IMR-90 (cell line): ENCODE measurements at regions not wholly inside any gene's neighbourhood (a gene's known extent, or its start where the extent isn't known, plus 50 kb on each side); places are given as distances from the start of the nearest gene placed in this dataset.

Source experiments
- ATAC-seq: fragments of 200-7000 bp; cut with Tn5 transposase; 2 replicates; pipeline ENCODE4 v1.9.1; 2020; ENCODE audit warnings: low read depth, mild to moderate bottlenecking, moderate library complexity
- BruUV-seq: library from RNA; stranded (reverse); fragments of 400-500 nt; replicated peaks from 2 replicates; lab custom pipeline; 2021; lab: Mats Ljungman, UMichigan
- CTCF ChIA-PET: fragments of 300-600 bp; formaldehyde crosslinking; extraction: SDS; loops from one replicate; lab custom pipeline; 2021; ENCODE audit warnings: antibody characterized with exemption; lab: Yijun Ruan, JAX
- POLR2A ChIA-PET: fragments of 300-600 bp; sonication (Branson Sonifier 250); formaldehyde crosslinking; loops from one replicate; lab custom pipeline; 2022; ENCODE audit warnings: antibody characterized with exemption; ENCODE audit not compliant: unreplicated experiment; lab: Charles Lee
- DNase-seq: peaks from one replicate; pipeline ENCODE4 v3.0.0; 2013
- H2AFZ ChIP-seq: replicated peaks from 2 replicates; pipeline ENCODE3; 2013; ENCODE audit warnings: low read length, mild to moderate bottlenecking; ENCODE audit not compliant: poor library complexity
- H2AK5ac ChIP-seq: 2 replicates; pipeline ENCODE4 v1.6.1; 2013; ENCODE audit warnings: low read depth, low read length, inconsistent platforms
- H2AK9ac ChIP-seq: replicated peaks from 2 replicates; pipeline ENCODE3; 2013; ENCODE audit warnings: mild to moderate bottlenecking, low read depth, low read length, moderate library complexity; ENCODE audit not compliant: poor library complexity
- H2BK120ac ChIP-seq: 2 replicates; pipeline ENCODE4 v1.6.1; 2013; ENCODE audit warnings: low read depth, low read length, inconsistent platforms
- H2BK15ac ChIP-seq: 3 replicates; pipeline ENCODE4 v1.6.1; 2013; ENCODE audit warnings: low read depth, low read length, inconsistent platforms
- H2BK20ac ChIP-seq: 2 replicates; pipeline ENCODE4 v1.6.1; 2013; ENCODE audit warnings: low read depth, mild to moderate bottlenecking, inconsistent platforms, low read length, moderate library complexity
- H2BK5ac ChIP-seq: 2 replicates; pipeline ENCODE4 v1.6.1; 2013; ENCODE audit warnings: mild to moderate bottlenecking, low read depth, low read length, inconsistent platforms; ENCODE audit not compliant: poor library complexity, severe bottlenecking
- H3K14ac ChIP-seq: replicated peaks from 2 replicates; pipeline ENCODE4 v1.6.1; 2013; ENCODE audit warnings: low read depth, low read length, inconsistent platforms
- H3K18ac ChIP-seq: 2 replicates; pipeline ENCODE4 v1.6.1; 2013; ENCODE audit warnings: low read depth, low read length, control low read depth
- H3K23ac ChIP-seq: 2 replicates; pipeline ENCODE4 v1.6.1; 2013; ENCODE audit warnings: low read depth, low read length, inconsistent platforms
- H3K27ac ChIP-seq: 2 replicates; pipeline ENCODE4 v1.5.1; 2013; ENCODE audit warnings: mild to moderate bottlenecking, control low read depth, low read length; ENCODE audit not compliant: insufficient read depth
- H3K27me3 ChIP-seq: 2 replicates; pipeline ENCODE4 v1.6.1; 2013; ENCODE audit warnings: low read length; ENCODE audit not compliant: control insufficient read depth, insufficient read depth
- H3K36me3 ChIP-seq: 2 replicates; pipeline ENCODE4 v1.6.1; 2013; ENCODE audit warnings: low read length, mixed read lengths; ENCODE audit not compliant: control insufficient read depth, insufficient read depth
- H3K4ac ChIP-seq: 2 replicates; pipeline ENCODE4 v1.6.1; 2013; ENCODE audit warnings: low read depth, low read length, inconsistent platforms
- H3K4me1 ChIP-seq: 2 replicates; pipeline ENCODE4 v1.6.1; 2013; ENCODE audit warnings: low read length, mixed read lengths; ENCODE audit not compliant: control insufficient read depth, insufficient read depth
- H3K4me2 ChIP-seq: 2 replicates; pipeline ENCODE4 v1.6.1; 2013; ENCODE audit warnings: low read depth, mild to moderate bottlenecking, control low read depth, low read length, moderate library complexity
- H3K4me3 ChIP-seq: 2 replicates; pipeline ENCODE4 v1.5.1; 2013; ENCODE audit warnings: low read depth, mild to moderate bottlenecking, control low read depth, low read length, moderate library complexity; ENCODE audit not compliant: insufficient read depth
- H3K56ac ChIP-seq: 2 replicates; pipeline ENCODE4 v1.6.1; 2013; ENCODE audit warnings: low read length, inconsistent platforms; ENCODE audit not compliant: insufficient read depth; ENCODE audit errors: extremely low read depth
- H3K79me1 ChIP-seq, 2 experiments: 2 replicates each; pipeline ENCODE4 v1.6.1; 2013; ENCODE audit warnings: low read length in 2 of 2, inconsistent platforms in 1 of 2, low read depth in 1 of 2
- H3K9ac ChIP-seq: 2 replicates; pipeline ENCODE4 v1.6.1; 2013; ENCODE audit warnings: low read depth, low read length, control low read depth
- H3K9me1 ChIP-seq: 2 replicates; pipeline ENCODE4 v1.6.1; 2013; ENCODE audit warnings: low read length, inconsistent platforms; ENCODE audit not compliant: insufficient read depth
- H3K9me3 ChIP-seq: 2 replicates; pipeline ENCODE4 v1.6.1; 2013; ENCODE audit warnings: low read length; ENCODE audit not compliant: control insufficient read depth, insufficient read depth
- H4K20me1 ChIP-seq: 2 replicates; pipeline ENCODE4 v1.6.1; 2013; ENCODE audit warnings: low read length, inconsistent platforms; ENCODE audit not compliant: insufficient read depth
- H4K5ac ChIP-seq: 2 replicates; pipeline ENCODE4 v1.6.1; 2013; ENCODE audit warnings: mild to moderate bottlenecking, low read depth, low read length, control low read depth
- H4K8ac ChIP-seq, 2 experiments: 2 replicates each; pipeline ENCODE4 v1.6.1; 2013; ENCODE audit warnings: low read depth in 2 of 2, low read length in 2 of 2, control low read depth in 1 of 2, inconsistent platforms in 1 of 2
- H4K91ac ChIP-seq: 2 replicates; pipeline ENCODE4 v1.6.1; 2013; ENCODE audit warnings: low read depth, low read length, inconsistent platforms; ENCODE audit not compliant: insufficient read depth
- BHLHE40 ChIP-seq: fragments of 150-350 bp; IDR thresholded peaks from 2 replicates; pipeline ENCODE4 v1.6.1; 2016; ENCODE audit warnings: mild to moderate bottlenecking, low read depth, low read length
- CEBPB ChIP-seq: IDR thresholded peaks from 2 replicates; pipeline ENCODE4 v1.6.1; 2012; ENCODE audit warnings: low read depth, low read length, improper control_type of control experiment
- ELK1 ChIP-seq: fragments of 150-350 bp; IDR thresholded peaks from 2 replicates; pipeline ENCODE4 v1.6.1; 2016; ENCODE audit warnings: low read depth, mild to moderate bottlenecking, low read length, moderate library complexity, borderline replicate concordance
- FOS ChIP-seq: fragments of 150-350 bp; IDR thresholded peaks from 2 replicates; pipeline ENCODE4 v1.6.1; 2016; ENCODE audit warnings: low read depth, low read length
- MXI1 ChIP-seq: IDR thresholded peaks from 2 replicates; pipeline ENCODE4 v1.6.1; 2012; ENCODE audit warnings: low read depth, mild to moderate bottlenecking, low read length, moderate library complexity, borderline replicate concordance
- WGBS, 2 experiments: methylation state at CpG; one replicate each; pipeline versions ENCODE4 v1.1.5 to v1.1.7; 2013; ENCODE audit warnings: missing lambda C conversion rate in 2 of 2; ENCODE audit not compliant: insufficient read length in 1 of 2; ENCODE audit errors: extremely low coverage in 2 of 2; 5-methylcytosine and 5-hydroxymethylcytosine counted together
- dilution Hi-C: fragments of 300-500 bp; cut with HindIII; formaldehyde crosslinking; loops from one replicate; pipeline ENCODE4 v1.14.3; 2018; ENCODE audit warnings: low sequenced_read_pairs; ENCODE audit not compliant: unreplicated experiment
- in situ Hi-C: fragments of 300-500 bp; cut with MboI; formaldehyde crosslinking; loops from 3 replicates; pipeline ENCODE4 v1.14.3; 2019; ENCODE audit warnings: low sequenced_read_pairs, inconsistent platforms, mixed read lengths
- intact Hi-C: fragments of 100-400 bp; cut with micrococcal nuclease; formaldehyde crosslinking; loops from 2 replicates; pipeline ENCODE4 v1.10.0; 2022

GRCh38 chr2:4357121-4357520, 653.7 kb downstream of the DCDC2C start:
- Histone ChIP-seq H3K4ac (no peak overlapping the region), H3K9ac (no peak overlapping the region), H3K9me1 (no peaks in the 10 kb centered on the region), H4K8ac (no peak overlapping the region), H3K23ac (no peak overlapping the region), H4K20me1 (no peaks in the 10 kb centered on the region), H3K36me3 (no peaks in the 10 kb centered on the region), H2BK120ac (no peak overlapping the region), H4K91ac (no peak overlapping the region), H3K14ac (no peak overlapping the region), H3K18ac (no peak overlapping the region), H3K56ac (no peak overlapping the region), H3K27me3 (no peaks in the 10 kb centered on the region), H3K4me3 (no peak overlapping the region), H2AK5ac (no peak overlapping the region), H2BK20ac (no peak overlapping the region), H3K4me1 (no peaks in the 10 kb centered on the region), H3K79me1 (no peaks in the 10 kb centered on the region), H3K27ac (no peak overlapping the region), H4K5ac (no peak overlapping the region), H3K9me3 (peaks cover 16% of the 10 kb centered on the region), H3K4me2 (no peak overlapping the region), H2BK5ac (no peak overlapping the region), H2AK9ac (no peak overlapping the region), H2BK15ac (no peak overlapping the region), H2AFZ (no peak overlapping the region)
- dilution Hi-C loops (no loop called here), in situ Hi-C loops (no loop called here), intact Hi-C loops (no loop called here)
- BruUV-seq, result no TSS peak
- ChIA-PET CTCF (no interaction called here), POLR2A (no interaction called here)
- DNase-seq (no peak), ATAC-seq (no peak)
- WGBS, 2 experiments, result 20% methylated on average over 1 of the region's 8 CpGs; no CpG with 5 or more reads in 1 of the 2 experiments
- TF ChIP-seq FOS (no peak), MXI1 (no peak), ELK1 (no peak), BHLHE40 (no peak), CEBPB (no peak)
